ENCODE measurements at regions not wholly inside any gene's neighbourhood (a gene's known extent, or its start where the extent isn't known, plus 50 kb on each side); places are given as distances from the start of the nearest gene placed in this dataset.

GRCh38 chr6:53731866-53732636 is 62.8 kb upstream of the LRRC1 start:
- H3K36me3 Mint-ChIP-seq, result peaks cover 6% of the 10 kb centered on the region
- H3K4me3 Mint-ChIP-seq, result peak overlapping the region; percentile 34
- DNase-seq (ENCODE audit: extremely low spot score, unreplicated experiment), result no peak
- H3K27ac Mint-ChIP-seq, result peak overlapping the region; percentile 45
- H3K9me3 Mint-ChIP-seq, result peaks cover 12% of the 10 kb centered on the region
- peaks cover 29% of the 10 kb centered on the region for H3K4me1 Mint-ChIP-seq (ENCODE audit: unreplicated experiment)
- TF ChIP-seq, protein P1, sequence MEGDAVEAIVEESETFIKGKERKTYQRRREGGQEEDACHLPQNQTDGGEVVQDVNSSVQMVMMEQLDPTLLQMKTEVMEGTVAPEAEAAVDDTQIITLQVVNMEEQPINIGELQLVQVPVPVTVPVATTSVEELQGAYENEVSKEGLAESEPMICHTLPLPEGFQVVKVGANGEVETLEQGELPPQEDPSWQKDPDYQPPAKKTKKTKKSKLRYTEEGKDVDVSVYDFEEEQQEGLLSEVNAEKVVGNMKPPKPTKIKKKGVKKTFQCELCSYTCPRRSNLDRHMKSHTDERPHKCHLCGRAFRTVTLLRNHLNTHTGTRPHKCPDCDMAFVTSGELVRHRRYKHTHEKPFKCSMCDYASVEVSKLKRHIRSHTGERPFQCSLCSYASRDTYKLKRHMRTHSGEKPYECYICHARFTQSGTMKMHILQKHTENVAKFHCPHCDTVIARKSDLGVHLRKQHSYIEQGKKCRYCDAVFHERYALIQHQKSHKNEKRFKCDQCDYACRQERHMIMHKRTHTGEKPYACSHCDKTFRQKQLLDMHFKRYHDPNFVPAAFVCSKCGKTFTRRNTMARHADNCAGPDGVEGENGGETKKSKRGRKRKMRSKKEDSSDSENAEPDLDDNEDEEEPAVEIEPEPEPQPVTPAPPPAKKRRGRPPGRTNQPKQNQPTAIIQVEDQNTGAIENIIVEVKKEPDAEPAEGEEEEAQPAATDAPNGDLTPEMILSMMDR (conservative IDR thresholded peaks at IDR 0.05), result no peak
- no peaks in the 10 kb centered on the region for H3K27me3 Mint-ChIP-seq

- Mint-ChIP-seq H3K9me3 (peaks cover 14% of the 10 kb centered on the region), H3K4me3 (no peak overlapping the region), H3K36me3 (peaks cover 6% of the 10 kb centered on the region), H3K27ac (peak overlapping the region; percentile 71), H3K27me3 (no peaks in the 10 kb centered on the region), H3K4me1 (ENCODE audit: unreplicated experiment) (peaks cover 33% of the 10 kb centered on the region)
- TF ChIP-seq, protein P1 (conservative IDR thresholded peaks at IDR 0.05), result no peak
- DNase-seq (ENCODE audit: extremely low spot score, unreplicated experiment), result no peak
Observed at GRCh38 chr6:53730767-53731166, 64.0 kb upstream of the LRRC1 start.

DNA sequence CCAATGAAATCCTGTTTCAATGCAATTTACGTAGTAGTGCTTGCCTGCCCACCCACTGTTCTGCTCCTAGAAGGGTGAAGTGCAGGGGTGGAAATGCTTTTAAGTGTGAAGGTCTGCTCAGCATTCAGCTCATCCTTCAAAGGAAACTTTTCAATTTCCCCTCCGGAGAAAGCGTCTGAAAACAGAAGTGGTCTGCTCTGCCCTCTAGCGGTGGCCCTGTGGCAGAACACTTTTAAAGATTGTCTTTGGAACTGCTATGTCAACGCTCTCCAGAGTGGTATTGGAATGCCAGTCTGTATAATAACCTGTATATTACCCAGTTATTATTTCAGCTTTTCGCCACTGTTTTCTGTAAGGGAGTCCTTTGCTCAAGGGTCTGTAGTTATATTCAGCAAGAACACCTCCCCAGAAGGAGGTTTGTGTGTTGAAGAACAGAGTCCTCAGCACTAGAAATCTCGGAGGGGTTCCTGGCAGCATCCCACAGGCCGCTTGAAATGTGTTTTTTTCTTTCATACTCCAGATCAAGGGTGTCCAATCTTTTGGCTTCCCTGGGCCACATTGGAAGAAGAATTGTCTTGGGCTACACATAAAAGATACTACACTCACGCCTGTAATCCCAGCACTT is 63.1 kb upstream of the KLHL31 start:
- Mint-ChIP-seq H3K36me3 (no peaks in the 10 kb centered on the region), H3K27ac (peak overlapping the region; percentile 70), H3K9me3 (peaks cover 11% of the 10 kb centered on the region), H3K4me1 (ENCODE audit: unreplicated experiment) (peaks cover 30% of the 10 kb centered on the region), H3K27me3 (no peaks in the 10 kb centered on the region), H3K4me3 (peak overlapping the region; percentile 26)
- DNase-seq (ENCODE audit: extremely low spot score, unreplicated experiment), result no peak
- TF ChIP-seq, protein P1 (conservative IDR thresholded peaks at IDR 0.05), result peak; percentile 95

GRCh38 chr6:53727748-53728147 is 62.2 kb upstream of the KLHL31 start:
- Mint-ChIP-seq H3K4me1 (ENCODE audit: unreplicated experiment) (peaks cover 30% of the 10 kb centered on the region), H3K36me3 (no peaks in the 10 kb centered on the region), H3K4me3 (no peak overlapping the region), H3K27me3 (no peaks in the 10 kb centered on the region), H3K27ac (peak overlapping the region; percentile 66), H3K9me3 (peaks cover 11% of the 10 kb centered on the region)
- TF ChIP-seq, protein P1 (conservative IDR thresholded peaks at IDR 0.05), result no peak
- DNase-seq (ENCODE audit: extremely low spot score, unreplicated experiment), result no peak

GRCh38 chr6:53725791-53726575 is 60.4 kb upstream of the KLHL31 start:
- Mint-ChIP-seq H3K4me1 (ENCODE audit: unreplicated experiment) (peaks cover 22% of the 10 kb centered on the region), H3K27me3 (no peaks in the 10 kb centered on the region), H3K9me3 (peaks cover 5% of the 10 kb centered on the region), H3K36me3 (no peaks in the 10 kb centered on the region), H3K27ac (peak overlapping the region; percentile 33), H3K4me3 (no peak overlapping the region)
- peak; percentile 84 for DNase-seq (ENCODE audit: extremely low spot score, unreplicated experiment)
- TF ChIP-seq, protein P1 (conservative IDR thresholded peaks at IDR 0.05), result peak; percentile 96
